ENCODE measurements at regions not wholly inside any gene's neighbourhood (a gene's known extent, or its start where the extent isn't known, plus 50 kb on each side); places are given as distances from the start of the nearest gene placed in this dataset.

DNA sequence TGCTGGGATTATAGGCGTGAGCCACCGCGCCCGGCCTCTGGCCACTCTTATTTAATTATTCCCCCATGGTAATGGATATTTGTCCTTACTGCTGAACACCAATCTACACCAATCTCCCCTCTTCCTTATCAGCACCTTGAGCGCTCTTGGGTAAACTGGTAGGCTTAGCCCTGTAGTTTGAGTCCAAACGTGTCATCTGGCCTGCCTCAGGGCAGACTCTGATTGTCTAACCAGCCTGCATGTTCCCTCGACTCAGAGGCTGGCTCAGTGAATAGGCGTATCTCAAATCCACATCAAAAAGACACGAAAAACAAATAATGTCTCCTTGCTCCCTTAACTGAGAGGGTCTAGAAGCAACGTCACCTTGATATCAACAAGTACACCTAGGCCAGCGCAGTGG, 260.9 kb downstream of the TFAP2C start:
- TF ChIP-seq L3MBTL2 (conservative IDR thresholded peaks at IDR 0.05) (no peak), SP1 (IDR thresholded peaks at IDR 0.05) (no peak), LEF1 (IDR thresholded peaks at IDR 0.05; ENCODE audit: borderline replicate concordance) (no peak), FOXK2 (IDR thresholded peaks at IDR 0.05) (no peak), BHLHE40 (IDR thresholded peaks at IDR 0.05; ENCODE audit: borderline replicate concordance) (no peak), FOXM1 (IDR thresholded peaks at IDR 0.05; ENCODE audit: borderline replicate concordance) (no peak), HDGF (IDR thresholded peaks at IDR 0.05; ENCODE audit: borderline replicate concordance) (no peak), ARNT (IDR thresholded peaks at IDR 0.05) (no peak)
- ChIA-PET CTCF (no interaction called here), POLR2A (no interaction called here)
- no peak for DNase-seq (ENCODE audit: extremely low spot score)

DNA sequence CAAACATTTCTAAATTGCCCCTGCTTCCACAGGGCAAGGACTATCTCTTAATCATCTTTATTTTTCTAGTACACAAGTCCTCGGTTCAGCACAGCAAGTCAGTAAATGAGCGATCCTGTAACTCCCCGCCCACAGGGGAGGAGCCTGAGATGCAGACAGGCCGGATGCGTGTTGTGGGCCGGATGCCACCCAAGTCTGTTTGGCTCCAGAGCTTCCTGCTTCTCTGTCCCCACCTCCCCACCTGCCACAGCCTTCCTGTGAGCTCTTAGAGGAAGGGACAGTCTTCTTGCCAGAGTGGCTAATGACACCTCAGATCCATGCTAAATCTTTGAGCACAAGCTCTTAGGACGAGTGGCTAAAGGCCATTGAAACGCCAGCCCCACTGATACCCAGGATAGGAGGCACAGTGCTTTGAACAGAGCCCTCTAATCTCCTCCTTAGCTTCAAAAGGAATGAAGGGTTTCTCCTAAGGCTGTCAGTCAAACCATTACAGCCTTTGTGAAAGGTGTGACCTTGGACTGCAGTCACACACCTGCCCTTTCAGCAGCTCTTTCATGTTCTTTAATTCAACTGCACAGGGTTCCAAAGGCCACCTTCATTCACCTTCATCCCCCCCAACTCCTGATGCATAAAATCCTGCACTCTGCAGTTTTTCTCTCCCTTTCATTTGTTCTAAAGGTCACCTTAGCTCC, 264.3 kb downstream of the TFAP2C start:
- TF ChIP-seq TARDBP (IDR thresholded peaks at IDR 0.05): no peak
- no peak for TF ChIP-seq LEF1 (IDR thresholded peaks at IDR 0.05; ENCODE audit: borderline replicate concordance)
- TF ChIP-seq HDGF (IDR thresholded peaks at IDR 0.05; ENCODE audit: borderline replicate concordance): no peak
- no peak for TF ChIP-seq CTBP1 (IDR thresholded peaks at IDR 0.05; ENCODE audit: borderline replicate concordance)
- TF ChIP-seq FOXA1 (IDR thresholded peaks at IDR 0.05): no peak
- no peak for TF ChIP-seq ELF4 (IDR thresholded peaks at IDR 0.05)
- TF ChIP-seq FOXK2 (IDR thresholded peaks at IDR 0.05): no peak
- TF ChIP-seq FOXM1 (IDR thresholded peaks at IDR 0.05; ENCODE audit: borderline replicate concordance): no peak
- no peak for TF ChIP-seq NFRKB (IDR thresholded peaks at IDR 0.05)
- TF ChIP-seq L3MBTL2 (conservative IDR thresholded peaks at IDR 0.05): no peak
- TF ChIP-seq ARNT (IDR thresholded peaks at IDR 0.05): no peak
- TF ChIP-seq SP1 (IDR thresholded peaks at IDR 0.05): no peak
- no peak for TF ChIP-seq BHLHE40 (IDR thresholded peaks at IDR 0.05; ENCODE audit: borderline replicate concordance)
- no peak for TF ChIP-seq SUZ12 (IDR thresholded peaks at IDR 0.05)
- TF ChIP-seq ZNF384 (IDR thresholded peaks at IDR 0.05): no peak
- TF ChIP-seq, protein P1, sequence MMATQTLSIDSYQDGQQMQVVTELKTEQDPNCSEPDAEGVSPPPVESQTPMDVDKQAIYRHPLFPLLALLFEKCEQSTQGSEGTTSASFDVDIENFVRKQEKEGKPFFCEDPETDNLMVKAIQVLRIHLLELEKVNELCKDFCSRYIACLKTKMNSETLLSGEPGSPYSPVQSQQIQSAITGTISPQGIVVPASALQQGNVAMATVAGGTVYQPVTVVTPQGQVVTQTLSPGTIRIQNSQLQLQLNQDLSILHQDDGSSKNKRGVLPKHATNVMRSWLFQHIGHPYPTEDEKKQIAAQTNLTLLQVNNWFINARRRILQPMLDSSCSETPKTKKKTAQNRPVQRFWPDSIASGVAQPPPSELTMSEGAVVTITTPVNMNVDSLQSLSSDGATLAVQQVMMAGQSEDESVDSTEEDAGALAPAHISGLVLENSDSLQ (IDR thresholded peaks at IDR 0.05): no peak
- no peak for DNase-seq (ENCODE audit: extremely low spot score)
- CTCF ChIA-PET: interaction anchor here (0.5 to 1.1 kb wide), 2 partner anchors 11 to 84 kb away, joined by 4 read pairs; no protein-coding TSS in a partner anchor
- POLR2A ChIA-PET: no interaction called here

DNA sequence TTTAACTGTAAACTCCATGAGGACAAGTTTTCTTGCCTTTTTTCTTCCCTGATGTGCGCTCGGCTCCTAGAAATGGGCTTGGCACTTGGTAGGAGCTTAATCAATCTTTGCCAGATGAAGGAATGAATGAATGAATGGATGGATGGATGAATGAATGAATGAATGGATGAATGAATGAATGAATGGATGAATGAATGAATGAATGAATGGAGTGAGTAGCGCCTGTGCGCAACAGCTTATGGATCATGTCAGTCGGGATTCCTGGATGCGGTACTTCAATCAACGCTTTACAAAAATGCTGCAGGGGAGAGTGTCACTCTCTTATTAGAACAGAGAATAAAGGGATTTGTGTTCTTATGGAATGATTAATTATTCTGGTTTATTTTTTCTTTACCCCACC, 267.3 kb downstream of the TFAP2C start:
- TF ChIP-seq LEF1 (IDR thresholded peaks at IDR 0.05; ENCODE audit: borderline replicate concordance) (no peak), SUZ12 (IDR thresholded peaks at IDR 0.05) (no peak), BHLHE40 (IDR thresholded peaks at IDR 0.05; ENCODE audit: borderline replicate concordance) (no peak), HDGF (IDR thresholded peaks at IDR 0.05; ENCODE audit: borderline replicate concordance) (no peak), ZNF384 (IDR thresholded peaks at IDR 0.05) (no peak), FOXM1 (IDR thresholded peaks at IDR 0.05; ENCODE audit: borderline replicate concordance) (no peak), ARNT (IDR thresholded peaks at IDR 0.05) (no peak), ELF4 (IDR thresholded peaks at IDR 0.05) (no peak), FOXA1 (IDR thresholded peaks at IDR 0.05) (no peak), CTBP1 (IDR thresholded peaks at IDR 0.05; ENCODE audit: borderline replicate concordance) (no peak)

DNA sequence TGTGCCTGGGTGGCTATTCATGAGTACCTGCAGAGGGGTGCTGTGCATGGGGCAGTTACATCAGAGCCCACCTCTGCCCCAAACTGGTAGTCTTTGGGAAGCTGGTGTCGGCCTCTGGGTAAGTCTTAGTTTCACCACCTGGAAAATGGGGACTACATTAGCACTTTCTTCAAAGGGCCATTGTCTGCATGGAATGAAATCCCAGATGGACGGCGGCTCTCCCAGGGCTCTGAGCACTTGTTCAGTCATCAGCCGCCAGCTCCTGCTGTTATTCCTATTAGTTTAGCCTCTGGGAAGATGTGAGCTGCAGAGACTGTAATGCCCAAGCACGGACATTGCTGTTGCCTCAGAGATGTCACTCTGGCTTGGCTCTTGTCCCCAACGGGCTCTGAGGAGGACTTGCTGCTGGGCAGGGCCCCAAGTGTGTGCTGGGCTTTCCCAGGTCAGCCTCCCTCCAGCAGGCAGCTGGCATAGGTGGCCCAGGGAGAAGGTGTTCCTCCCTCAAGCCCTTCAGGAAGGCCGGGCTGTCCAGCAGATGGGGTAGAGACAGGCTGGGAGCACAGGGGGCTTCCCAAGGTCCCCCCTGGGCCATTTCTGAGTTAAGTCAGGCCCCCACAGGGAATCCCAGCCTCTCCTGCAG, 268.3 kb downstream of the TFAP2C start:
- CTCF ChIA-PET: no interaction called here

More for the DNA sequence above, 267.3 kb downstream of the TFAP2C start:
- ChIA-PET POLR2A (no interaction called here), CTCF (no interaction called here)
- DNase-seq (ENCODE audit: extremely low spot score): no peak

DNA sequence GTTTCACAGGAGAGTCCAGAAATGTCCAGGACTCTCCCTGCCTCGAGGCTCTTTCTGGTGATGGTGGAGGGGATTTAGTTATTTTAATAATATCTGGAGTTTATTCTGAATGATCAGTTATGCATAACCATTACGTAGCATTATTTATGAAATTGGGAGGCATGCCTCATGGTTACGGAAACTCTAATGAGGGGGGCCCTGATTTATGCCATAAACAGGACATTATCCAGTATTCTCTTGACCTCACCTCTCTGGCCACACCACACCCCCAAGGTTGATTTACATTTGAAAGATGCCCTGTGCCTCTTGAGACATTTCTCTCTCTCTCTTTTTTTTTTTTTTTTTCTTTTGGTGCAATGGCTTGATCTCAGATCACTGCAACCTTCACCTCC, 268.8 kb downstream of the TFAP2C start:
- ChIA-PET POLR2A (no interaction called here), CTCF (no interaction called here)
- TF ChIP-seq TARDBP (IDR thresholded peaks at IDR 0.05) (no peak), FOXK2 (IDR thresholded peaks at IDR 0.05) (no peak), ELF4 (IDR thresholded peaks at IDR 0.05) (no peak), L3MBTL2 (conservative IDR thresholded peaks at IDR 0.05) (no peak), SP1 (IDR thresholded peaks at IDR 0.05) (no peak), NFRKB (IDR thresholded peaks at IDR 0.05) (no peak), ARNT (IDR thresholded peaks at IDR 0.05) (no peak), HDGF (IDR thresholded peaks at IDR 0.05; ENCODE audit: borderline replicate concordance) (no peak), LEF1 (IDR thresholded peaks at IDR 0.05; ENCODE audit: borderline replicate concordance) (no peak), FOXM1 (IDR thresholded peaks at IDR 0.05; ENCODE audit: borderline replicate concordance) (no peak), ZNF384 (IDR thresholded peaks at IDR 0.05) (no peak), FOXA1 (IDR thresholded peaks at IDR 0.05) (no peak)
- TF ChIP-seq, protein P1 (IDR thresholded peaks at IDR 0.05): no peak
- DNase-seq (ENCODE audit: extremely low spot score): no peak

More for the DNA sequence above, 268.3 kb downstream of the TFAP2C start:
- TF ChIP-seq LEF1 (IDR thresholded peaks at IDR 0.05; ENCODE audit: borderline replicate concordance) (no peak), SUZ12 (IDR thresholded peaks at IDR 0.05) (no peak), BHLHE40 (IDR thresholded peaks at IDR 0.05; ENCODE audit: borderline replicate concordance) (no peak), HDGF (IDR thresholded peaks at IDR 0.05; ENCODE audit: borderline replicate concordance) (no peak), TARDBP (IDR thresholded peaks at IDR 0.05) (no peak), FOXA1 (IDR thresholded peaks at IDR 0.05) (no peak), FOXK2 (IDR thresholded peaks at IDR 0.05) (no peak), L3MBTL2 (conservative IDR thresholded peaks at IDR 0.05) (no peak), ARNT (IDR thresholded peaks at IDR 0.05) (no peak), FOXM1 (IDR thresholded peaks at IDR 0.05; ENCODE audit: borderline replicate concordance) (no peak), CTBP1 (IDR thresholded peaks at IDR 0.05; ENCODE audit: borderline replicate concordance) (no peak), NFRKB (IDR thresholded peaks at IDR 0.05) (no peak), ELF4 (IDR thresholded peaks at IDR 0.05) (no peak)
- TF ChIP-seq, protein P1 (IDR thresholded peaks at IDR 0.05): no peak
- DNase-seq (ENCODE audit: extremely low spot score): no peak
- POLR2A ChIA-PET: no interaction called here

Data from HEK293T (cell line).